ENCODE measurements at regions not wholly inside any gene's neighbourhood (a gene's known extent, or its start where the extent isn't known, plus 50 kb on each side); places are given as distances from the start of the nearest gene placed in this dataset.
A peak's percentile ranks its signal among the peaks of the same experiment; 100 is the strongest.

GRCh38 chr17:82998637-82999036, 80.8 kb upstream of the METRNL start:
- no peaks in the 10 kb centered on the region for H3K27me3 Mint-ChIP-seq
- intact Hi-C loops (cut with micrococcal nuclease): no loop called here
- H3K9me3 Mint-ChIP-seq: peaks cover 6% of the 10 kb centered on the region
- DNase-seq: no peak
- no peak overlapping the region for H3K27ac Mint-ChIP-seq
- ATAC-seq: no peak
- POLR2A ChIA-PET: no interaction called here
- no peaks in the 10 kb centered on the region for H3K4me1 Mint-ChIP-seq (ENCODE audit: low read depth)
- CTCF ChIA-PET: interaction anchor here (0.6 kb wide), 1 partner anchor 29 kb away, joined by 3 read pairs; no protein-coding TSS in a partner anchor
- TF ChIP-seq, protein P1, sequence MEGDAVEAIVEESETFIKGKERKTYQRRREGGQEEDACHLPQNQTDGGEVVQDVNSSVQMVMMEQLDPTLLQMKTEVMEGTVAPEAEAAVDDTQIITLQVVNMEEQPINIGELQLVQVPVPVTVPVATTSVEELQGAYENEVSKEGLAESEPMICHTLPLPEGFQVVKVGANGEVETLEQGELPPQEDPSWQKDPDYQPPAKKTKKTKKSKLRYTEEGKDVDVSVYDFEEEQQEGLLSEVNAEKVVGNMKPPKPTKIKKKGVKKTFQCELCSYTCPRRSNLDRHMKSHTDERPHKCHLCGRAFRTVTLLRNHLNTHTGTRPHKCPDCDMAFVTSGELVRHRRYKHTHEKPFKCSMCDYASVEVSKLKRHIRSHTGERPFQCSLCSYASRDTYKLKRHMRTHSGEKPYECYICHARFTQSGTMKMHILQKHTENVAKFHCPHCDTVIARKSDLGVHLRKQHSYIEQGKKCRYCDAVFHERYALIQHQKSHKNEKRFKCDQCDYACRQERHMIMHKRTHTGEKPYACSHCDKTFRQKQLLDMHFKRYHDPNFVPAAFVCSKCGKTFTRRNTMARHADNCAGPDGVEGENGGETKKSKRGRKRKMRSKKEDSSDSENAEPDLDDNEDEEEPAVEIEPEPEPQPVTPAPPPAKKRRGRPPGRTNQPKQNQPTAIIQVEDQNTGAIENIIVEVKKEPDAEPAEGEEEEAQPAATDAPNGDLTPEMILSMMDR (IDR thresholded peaks at IDR 0.05): no peak
- no peak overlapping the region for H3K4me3 Mint-ChIP-seq
- peaks cover 21% of the 10 kb centered on the region for H3K36me3 Mint-ChIP-seq (ENCODE audit: low read depth)

DNA sequence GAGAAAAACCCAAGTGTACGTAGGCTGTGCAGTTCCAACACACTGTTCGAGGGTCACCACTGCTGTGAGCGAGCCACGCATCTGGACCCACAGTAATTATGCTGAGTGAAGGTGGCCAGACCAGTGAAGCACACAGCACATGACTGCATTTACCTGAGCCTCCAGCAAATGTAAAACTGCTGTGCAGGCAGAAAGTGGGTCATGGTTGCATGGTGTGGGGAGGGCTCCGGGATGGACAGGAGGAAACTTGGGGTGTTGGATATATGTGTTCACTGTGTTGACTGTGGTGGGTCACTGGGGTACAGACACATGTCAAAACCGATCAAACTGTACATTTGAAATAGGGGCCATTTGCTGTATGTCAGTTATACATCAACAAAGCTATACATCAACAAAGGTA, 78.7 kb upstream of the METRNL start:
- CTCF ChIA-PET: no interaction called here
- H3K4me3 Mint-ChIP-seq: no peak overlapping the region
- ATAC-seq (no peak), DNase-seq (no peak)
- no peaks in the 10 kb centered on the region for H3K4me1 Mint-ChIP-seq (ENCODE audit: low read depth)
- peaks cover 3% of the 10 kb centered on the region for H3K9me3 Mint-ChIP-seq
- intact Hi-C loops (cut with micrococcal nuclease): no loop called here
- peaks cover 19% of the 10 kb centered on the region for H3K36me3 Mint-ChIP-seq (ENCODE audit: low read depth)
- POLR2A ChIA-PET: no interaction called here
- H3K27ac Mint-ChIP-seq: no peak overlapping the region
- H3K27me3 Mint-ChIP-seq: no peaks in the 10 kb centered on the region
- TF ChIP-seq, protein P1 (IDR thresholded peaks at IDR 0.05): no peak

DNA sequence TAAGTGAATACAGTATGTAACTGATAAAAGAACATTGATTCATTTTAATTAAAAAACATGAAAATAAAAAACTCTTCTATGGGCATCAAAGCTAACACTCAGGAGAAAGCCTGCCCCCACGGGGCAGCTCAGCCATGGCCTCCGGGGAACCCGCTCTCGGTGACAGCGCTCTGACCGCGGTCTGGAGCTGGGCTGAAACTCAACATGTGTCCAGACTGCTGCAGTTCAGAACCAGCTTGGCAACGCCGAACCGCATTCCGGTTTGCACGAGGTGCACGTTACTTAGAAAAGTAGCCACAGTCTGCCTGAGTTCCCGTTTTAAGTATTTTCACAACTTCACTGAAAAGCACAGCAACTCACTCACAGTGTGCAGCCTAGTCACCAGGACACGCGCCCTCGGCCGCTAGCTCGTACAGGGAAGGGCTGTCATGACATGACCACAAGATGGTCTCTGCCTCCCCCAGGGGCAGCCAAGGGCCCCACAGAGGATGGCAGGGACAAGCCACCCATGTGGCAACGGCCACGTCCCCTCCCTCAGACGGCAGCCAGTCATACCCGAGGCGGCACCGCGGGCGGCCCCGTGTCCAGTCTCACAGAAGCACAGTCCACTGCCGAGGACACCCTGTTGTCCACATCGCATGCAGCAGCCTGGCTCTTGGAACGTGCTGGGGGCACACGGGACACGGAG, 77.1 kb upstream of the METRNL start:
- H3K27me3 Mint-ChIP-seq: no peaks in the 10 kb centered on the region
- peaks cover 3% of the 10 kb centered on the region for H3K9me3 Mint-ChIP-seq
- intact Hi-C loops (cut with micrococcal nuclease): no loop called here
- TF ChIP-seq, protein P1 (IDR thresholded peaks at IDR 0.05): no peak
- H3K4me3 Mint-ChIP-seq: no peak overlapping the region
- DNase-seq (no peak), ATAC-seq (no peak)
- H3K36me3 Mint-ChIP-seq (ENCODE audit: low read depth): peaks cover 23% of the 10 kb centered on the region
- CTCF ChIA-PET: no interaction called here
- POLR2A ChIA-PET: interaction anchor here (0.5 kb wide), 1 partner anchor 234 kb away, joined by 3 read pairs; no protein-coding TSS in a partner anchor
- no peaks in the 10 kb centered on the region for H3K4me1 Mint-ChIP-seq (ENCODE audit: low read depth)
- no peak overlapping the region for H3K27ac Mint-ChIP-seq

GRCh38 chr17:83004791-83005380, 74.5 kb upstream of the METRNL start:
- H3K27ac Mint-ChIP-seq: peak overlapping the region; percentile 46
- TF ChIP-seq, protein P1 (IDR thresholded peaks at IDR 0.05): no peak
- H3K4me1 Mint-ChIP-seq (ENCODE audit: low read depth): no peaks in the 10 kb centered on the region
- no peaks in the 10 kb centered on the region for H3K27me3 Mint-ChIP-seq
- no peak for ATAC-seq
- DNase-seq: no peak
- H3K36me3 Mint-ChIP-seq (ENCODE audit: low read depth): peaks cover 20% of the 10 kb centered on the region
- ChIA-PET CTCF (no interaction called here), POLR2A (no interaction called here)
- intact Hi-C loops (cut with micrococcal nuclease): no loop called here
- H3K9me3 Mint-ChIP-seq: no peaks in the 10 kb centered on the region
- no peak overlapping the region for H3K4me3 Mint-ChIP-seq

DNA sequence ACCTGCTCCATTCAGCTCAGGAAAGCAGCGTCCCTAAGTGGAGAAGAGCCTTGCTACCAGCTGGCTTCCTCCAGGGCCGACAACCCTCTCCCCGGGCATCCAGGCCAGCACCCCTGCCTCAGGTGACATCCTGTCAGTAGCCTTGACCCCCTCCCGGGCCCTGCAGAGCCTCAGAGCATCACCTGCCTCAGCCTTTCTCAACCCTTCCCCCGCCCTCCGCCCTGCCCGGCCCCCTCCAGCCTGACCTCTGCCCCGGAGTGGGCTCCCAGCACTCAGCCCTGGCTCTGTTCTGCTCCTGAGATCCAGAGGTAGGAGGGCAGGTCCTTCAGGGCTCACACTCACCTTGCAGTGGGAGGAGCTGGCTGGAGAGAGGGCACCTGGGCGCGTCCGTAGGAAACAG, 73.8 kb upstream of the METRNL start:
- Mint-ChIP-seq H3K27ac (no peak overlapping the region), H3K4me3 (no peak overlapping the region), H3K4me1 (ENCODE audit: low read depth) (no peaks in the 10 kb centered on the region), H3K27me3 (no peaks in the 10 kb centered on the region), H3K9me3 (no peaks in the 10 kb centered on the region), H3K36me3 (ENCODE audit: low read depth) (peaks cover 19% of the 10 kb centered on the region)
- POLR2A ChIA-PET: no interaction called here
- CTCF ChIA-PET: no interaction called here
- intact Hi-C loops (cut with micrococcal nuclease): no loop called here
- TF ChIP-seq, protein P1 (IDR thresholded peaks at IDR 0.05): no peak
- DNase-seq: no peak
- no peak for ATAC-seq
